ENCODE measurements at regions not wholly inside any gene's neighbourhood (a gene's known extent, or its start where the extent isn't known, plus 50 kb on each side); places are given as distances from the start of the nearest gene placed in this dataset.
"Not testable (repeated sequence)": the region's sequence is repeated elsewhere in the genome, so short reads cannot be mapped to it uniquely, and the experiment has no call there.

- DNase-seq (ENCODE audit: low read depth, low spot score), result no peak
These were observed 157.7 kb downstream of the PAPSS1 start for GRCh38 chr4:107562316-107562715.

GRCh38 chr4:107561481-107561880 lies 158.6 kb downstream of the PAPSS1 start:
- DNase-seq (ENCODE audit: low read depth, low spot score), result peak; percentile 46

GRCh38 chr4:107559653-107560052 lies 160.4 kb downstream of the PAPSS1 start:
- DNase-seq (ENCODE audit: low read depth, low spot score), result no peak

- no peak for DNase-seq (ENCODE audit: low read depth, low spot score)
These were observed 167.7 kb downstream of the PAPSS1 start for GRCh38 chr4:107552306-107552705.

GRCh38 chr4:107548211-107548905 lies 171.7 kb downstream of the PAPSS1 start:
- DNase-seq (ENCODE audit: low read depth, low spot score), result no peak

- no peak for DNase-seq (ENCODE audit: low read depth, low spot score)
These were observed 173.4 kb downstream of the PAPSS1 start for GRCh38 chr4:107546638-107547037.

GRCh38 chr4:107541511-107541910 lies 178.5 kb downstream of the PAPSS1 start:
- DNase-seq (ENCODE audit: low read depth, low spot score), result no peak

- no peak for DNase-seq (ENCODE audit: low read depth, low spot score)
These were observed 188.1 kb downstream of the PAPSS1 start for GRCh38 chr4:107531927-107532326.

- DNase-seq (ENCODE audit: low read depth, low spot score), result no peak
These were observed 199.7 kb downstream of the PAPSS1 start for GRCh38 chr4:107520368-107520767.

- DNase-seq (ENCODE audit: low read depth, low spot score), result peak; percentile 45
These were observed 201.0 kb downstream of the PAPSS1 start for GRCh38 chr4:107519053-107519452.

GRCh38 chr4:107518076-107518475 lies 202.0 kb downstream of the PAPSS1 start:
- DNase-seq (ENCODE audit: low read depth, low spot score), result no peak

GRCh38 chr4:107512549-107512948 lies 207.5 kb downstream of the PAPSS1 start:
- DNase-seq (ENCODE audit: low read depth, low spot score), result no peak

GRCh38 chr4:107509615-107510014 lies 210.4 kb downstream of the PAPSS1 start:
- DNase-seq (ENCODE audit: low read depth, low spot score), result no peak

GRCh38 chr4:107500551-107500950 lies 219.5 kb downstream of the PAPSS1 start:
- no peak for DNase-seq (ENCODE audit: low read depth, low spot score)

- no peak for DNase-seq (ENCODE audit: low read depth, low spot score)
These were observed 223.0 kb downstream of the PAPSS1 start for GRCh38 chr4:107497054-107497453.

GRCh38 chr4:107492566-107492965 lies 227.5 kb downstream of the PAPSS1 start:
- DNase-seq (ENCODE audit: low read depth, low spot score), result no peak

GRCh38 chr4:107490116-107490515 lies 229.9 kb downstream of the PAPSS1 start:
- DNase-seq (ENCODE audit: low read depth, low spot score), result no peak

- DNase-seq (ENCODE audit: low read depth, low spot score), result not testable (repeated sequence)
These were observed 236.4 kb downstream of the PAPSS1 start for GRCh38 chr4:107483621-107484020.

GRCh38 chr4:107482546-107482945 lies 237.5 kb downstream of the PAPSS1 start:
- no peak for DNase-seq (ENCODE audit: low read depth, low spot score)

GRCh38 chr4:107478327-107478980 lies 241.6 kb downstream of the PAPSS1 start:
- DNase-seq (ENCODE audit: low read depth, low spot score), result no peak

- no peak for DNase-seq (ENCODE audit: low read depth, low spot score)
These were observed 246.9 kb downstream of the PAPSS1 start for GRCh38 chr4:107473126-107473525.

GRCh38 chr4:107472265-107472948 lies 247.6 kb downstream of the PAPSS1 start:
- DNase-seq (ENCODE audit: low read depth, low spot score), result no peak

GRCh38 chr4:107470173-107470572 lies 249.9 kb downstream of the PAPSS1 start:
- no peak for DNase-seq (ENCODE audit: low read depth, low spot score)
